Pancreas (tissue), 10 donors: ENCODE measurements at regions not wholly inside any gene's neighbourhood (a gene's known extent, or its start where the extent isn't known, plus 50 kb on each side); places are given as distances from the start of the nearest gene placed in this dataset.

ENCODE experiments used
- ATAC-seq, 4 donors: fragments of 200-7000 bp; cut with Tn5 transposase; one replicate each; pipeline versions ENCODE4 v1.8.0 to v1.9.1; 2020; ENCODE audit warnings: mild to moderate bottlenecking in 4 of 4, moderate library complexity in 4 of 4
- DNase-seq, 6 donors: peaks; one replicate each; pipeline ENCODE4 v3.0.0-alpha.2; 2020
- FAIRE-seq: peaks from 2 replicates; lab custom pipeline; 2012; peaks lifted over from hg19 to GRCh38; lab: Jason Lieb, UNC
- H3K27ac ChIP-seq, 4 donors: fragments of 200-600 bp; sonication (generic); 1 replicate in 3 of 4; 2 replicates in 1 of 4; pipeline versions ENCODE4 v1.5.0 to v1.8.0; 2020
- H3K27me3 ChIP-seq, 4 donors: fragments of 200-600 bp; one replicate each; pipeline ENCODE4 v1.8.0; 2021
- H3K36me3 ChIP-seq, 3 donors: fragments of 200-600 bp; sonication (generic) in 1 of 3; one replicate each; pipeline versions ENCODE4 v1.5.0 to v1.8.0; 2020 to 2021
- H3K4me1 ChIP-seq, 3 donors: fragments of 200-600 bp; one replicate each; pipeline ENCODE4 v1.8.0; 2021
- H3K4me3 ChIP-seq, 4 donors: fragments of 200-600 bp; sonication (generic) in 2 of 4; one replicate each; pipeline versions ENCODE4 v1.5.0 to v1.8.0; 2020 to 2021
- H3K9me3 ChIP-seq, 4 donors: fragments of 200-600 bp; one replicate each; pipeline ENCODE4 v1.8.0; 2021
- CTCF ChIP-seq, 4 donors: fragments of 200-600 bp; sonication (generic) in 3 of 4; IDR thresholded peaks; one replicate each; pipeline versions ENCODE4 v1.5.0 to v1.8.0; 2021; ENCODE audit warnings: antibody characterized with exemption in 4 of 4
- WGBS, 2 donors: extraction: QIAGEN DNeasy Blood & Tissue Kit; methylation state at CpG; one replicate each; pipeline ENCODE4 v1.1.7; 2013; 5-methylcytosine and 5-hydroxymethylcytosine counted together
- intact Hi-C, 3 donors: fragments of 100-400 bp; cut with DNase I; formaldehyde crosslinking; loops; one replicate each; pipeline versions ENCODE4 v1.11.1 to v1.14.2; 2022
- donor health status: healthy with polysubstance abuse.
- donor health status: DM: no; HTN: no; CAD: no; lungs with moderate emphysema.
- donor health status: DM: no; HTN: no; CAD: no.
- donor health status: control.
- donor health status: control.
- donor health status: Bipolar disorder and iron deficiency.
- donor health status: DM: yes; HTN: yes; CAD: no.
- donor health status: DM: no; HTN: no; CAD: no.
- donor health status: DM: no; HTN: no; CAD: no.
- donor health status: DM: yes; HTN: yes; CAD: no.

- ATAC-seq (no peak), FAIRE-seq (no peak), DNase-seq (no peak)
- no peaks in the 10 kb centered on the region for H3K36me3 ChIP-seq
- no peak for TF ChIP-seq CTCF (IDR thresholded peaks at IDR 0.05)
- H3K9me3 ChIP-seq = no peaks in the 10 kb centered on the region
- H3K27ac ChIP-seq = no peak overlapping the region
- WGBS, 2 donors = 61 to 64% methylated on average over 16 of the region's 16 CpGs
- H3K4me1 ChIP-seq = no peaks in the 10 kb centered on the region
- intact Hi-C loops = loop anchor here in 1 of 3 donors (10.0 kb wide), 1 partner anchor 62 kb away; no protein-coding TSS in a partner anchor
- no peak overlapping the region for H3K4me3 ChIP-seq
- peaks cover 0 to 9% (median 0%) of the 10 kb centered on the region in 4 donors for H3K27me3 ChIP-seq
These were observed 954.6 kb downstream of the TBC1D22A start for GRCh38 chr22:47716890-47717615.

GRCh38 chr22:47715866-47716578 is 953.6 kb downstream of the TBC1D22A start:
- no peak for DNase-seq
- WGBS, 2 donors = 68 to 80% methylated on average over 18 of the region's 18 CpGs
- no peak for ATAC-seq

GRCh38 chr22:47713941-47714340 is 951.5 kb downstream of the TBC1D22A start:
- intact Hi-C loops = loop anchor here in 1 of 3 donors (10.0 kb wide), 1 partner anchor 59 kb away; no protein-coding TSS in a partner anchor
- 40 to 50% methylated on average over 10 of the region's 10 CpGs for WGBS, 2 donors
- no peak for FAIRE-seq
- no peak for ATAC-seq
- no peak for TF ChIP-seq CTCF (IDR thresholded peaks at IDR 0.05)
- H3K36me3 ChIP-seq = no peaks in the 10 kb centered on the region
- H3K27me3 ChIP-seq = peaks cover 0 to 9% (median 2%) of the 10 kb centered on the region in 4 donors
- no peak overlapping the region for H3K27ac ChIP-seq
- DNase-seq = no peak
- H3K9me3 ChIP-seq = no peaks in the 10 kb centered on the region
- H3K4me1 ChIP-seq = no peaks in the 10 kb centered on the region
- H3K4me3 ChIP-seq = no peak overlapping the region

More at GRCh38 chr22:47715866-47716578, 953.6 kb downstream of the TBC1D22A start:
- no peaks in the 10 kb centered on the region for H3K36me3 ChIP-seq
- no peaks in the 10 kb centered on the region for H3K9me3 ChIP-seq
- no peak for FAIRE-seq
- intact Hi-C loops = loop anchor here in 1 of 3 donors (10.0 kb wide), 1 partner anchor 61 kb away; no protein-coding TSS in a partner anchor
- H3K27ac ChIP-seq = no peak overlapping the region
- H3K4me3 ChIP-seq = no peak overlapping the region
- no peaks in the 10 kb centered on the region for H3K4me1 ChIP-seq
- peaks cover 0 to 9% (median 0%) of the 10 kb centered on the region in 4 donors for H3K27me3 ChIP-seq
- no peak for TF ChIP-seq CTCF (IDR thresholded peaks at IDR 0.05)

- Histone ChIP-seq H3K9me3 (no peaks in the 10 kb centered on the region), H3K4me1 (no peaks in the 10 kb centered on the region), H3K4me3 (no peak overlapping the region), H3K27ac (no peak overlapping the region), H3K36me3 (no peaks in the 10 kb centered on the region), H3K27me3 (peaks cover 0 to 9% (median 2%) of the 10 kb centered on the region in 4 donors)
- TF ChIP-seq CTCF (IDR thresholded peaks at IDR 0.05) = no peak
- intact Hi-C loops = loop anchor here in 1 of 3 donors (10.0 kb wide), 1 partner anchor 55 kb away; no protein-coding TSS in a partner anchor
- FAIRE-seq (no peak), DNase-seq (no peak), ATAC-seq (no peak)
- WGBS, 2 donors = 55 to 68% methylated on average over 4 of the region's 4 CpGs
These were observed 947.7 kb downstream of the TBC1D22A start for GRCh38 chr22:47710135-47710534.
